GM12892 (cell line): ENCODE measurements at regions not wholly inside any gene's neighbourhood (a gene's known extent, or its start where the extent isn't known, plus 50 kb on each side); places are given as distances from the start of the nearest gene placed in this dataset.

ENCODE experiments used
- POLR2A ChIP-seq: IDR thresholded peaks from 2 replicates; pipeline ENCODE4 v1.6.1; 2011; ENCODE audit warnings: low read depth, low read length, control low read depth
- POLR2AphosphoS5 ChIP-seq: IDR thresholded peaks from 2 replicates; pipeline ENCODE4 v1.6.1; 2011; ENCODE audit warnings: low read depth, low read length, control low read depth
- TAF1 ChIP-seq: IDR thresholded peaks from 2 replicates; pipeline ENCODE4 v1.6.1; 2011; ENCODE audit warnings: low read depth, mild to moderate bottlenecking, control low read depth, low read length, borderline replicate concordance

GRCh38 chrX:118255921-118256320, 90.0 kb upstream of the WDR44 start:
- TF ChIP-seq POLR2A (no peak), POLR2AphosphoS5 (no peak), TAF1 (no peak)
